ENCODE measurements at regions not wholly inside any gene's neighbourhood (a gene's known extent, or its start where the extent isn't known, plus 50 kb on each side); places are given as distances from the start of the nearest gene placed in this dataset.

GRCh38 chr2:67075056-67075455, 322.1 kb upstream of the ETAA1 start:
- Histone ChIP-seq H3K4me1 (no peaks in the 10 kb centered on the region), H3K27ac (no peak overlapping the region), H3K4me2 (ENCODE audit: low read length) (no peak overlapping the region), H3K27me3 (ENCODE audit: control insufficient read depth, insufficient read depth, low read length) (no peaks in the 10 kb centered on the region), H3K4me3 (ENCODE audit: low read depth, low read length) (no peak overlapping the region), H3K9ac (no peak overlapping the region), H3K9me3 (ENCODE audit: control insufficient read depth, low read length) (no peaks in the 10 kb centered on the region), H3K36me3 (ENCODE audit: control insufficient read depth, insufficient read depth, low read length) (no peaks in the 10 kb centered on the region), H3K79me2 (no peaks in the 10 kb centered on the region), H2AFZ (no peak overlapping the region)
- TF ChIP-seq CTCF (IDR thresholded peaks at IDR 0.05) = no peak

- H3K27me3 ChIP-seq (ENCODE audit: control insufficient read depth, insufficient read depth, low read length) = no peaks in the 10 kb centered on the region
- no peaks in the 10 kb centered on the region for H3K9me3 ChIP-seq (ENCODE audit: control insufficient read depth, low read length)
- H3K4me1 ChIP-seq = no peaks in the 10 kb centered on the region
- no peak overlapping the region for H3K4me2 ChIP-seq (ENCODE audit: low read length)
- H2AFZ ChIP-seq = no peak overlapping the region
- no peak for TF ChIP-seq CTCF (IDR thresholded peaks at IDR 0.05)
- H3K4me3 ChIP-seq (ENCODE audit: low read depth, low read length) = no peak overlapping the region
- H3K36me3 ChIP-seq (ENCODE audit: control insufficient read depth, insufficient read depth, low read length) = no peaks in the 10 kb centered on the region
- H3K79me2 ChIP-seq = no peaks in the 10 kb centered on the region
- no peak overlapping the region for H3K27ac ChIP-seq
- H3K9ac ChIP-seq = no peak overlapping the region
These were observed 321.4 kb upstream of the ETAA1 start for GRCh38 chr2:67075530-67076238.

GRCh38 chr2:67076239-67076624, 320.9 kb upstream of the ETAA1 start:
- no peaks in the 10 kb centered on the region for H3K36me3 ChIP-seq (ENCODE audit: control insufficient read depth, insufficient read depth, low read length)
- no peaks in the 10 kb centered on the region for H3K9me3 ChIP-seq (ENCODE audit: control insufficient read depth, low read length)
- no peaks in the 10 kb centered on the region for H3K79me2 ChIP-seq
- no peak overlapping the region for H3K27ac ChIP-seq
- no peak overlapping the region for H3K4me2 ChIP-seq (ENCODE audit: low read length)
- TF ChIP-seq CTCF (IDR thresholded peaks at IDR 0.05) = no peak
- H3K9ac ChIP-seq = no peak overlapping the region
- no peaks in the 10 kb centered on the region for H3K27me3 ChIP-seq (ENCODE audit: control insufficient read depth, insufficient read depth, low read length)
- no peak overlapping the region for H2AFZ ChIP-seq
- no peak overlapping the region for H3K4me3 ChIP-seq (ENCODE audit: low read depth, low read length)
- H3K4me1 ChIP-seq = no peaks in the 10 kb centered on the region

GRCh38 chr2:67079729-67080128, 317.4 kb upstream of the ETAA1 start:
- Histone ChIP-seq H2AFZ (no peak overlapping the region), H3K9ac (no peak overlapping the region)

More at GRCh38 chr2:67079729-67080128, 317.4 kb upstream of the ETAA1 start:
- Histone ChIP-seq H3K4me1 (no peaks in the 10 kb centered on the region), H3K9me3 (ENCODE audit: control insufficient read depth, low read length) (no peaks in the 10 kb centered on the region), H3K79me2 (no peaks in the 10 kb centered on the region), H3K4me2 (ENCODE audit: low read length) (no peak overlapping the region), H3K36me3 (ENCODE audit: control insufficient read depth, insufficient read depth, low read length) (no peaks in the 10 kb centered on the region), H3K27me3 (ENCODE audit: control insufficient read depth, insufficient read depth, low read length) (no peaks in the 10 kb centered on the region), H3K4me3 (ENCODE audit: low read depth, low read length) (no peak overlapping the region), H3K27ac (no peak overlapping the region)
- no peak for TF ChIP-seq CTCF (IDR thresholded peaks at IDR 0.05)
